ENCODE measurements at regions not wholly inside any gene's neighbourhood (a gene's known extent, or its start where the extent isn't known, plus 50 kb on each side); places are given as distances from the start of the nearest gene placed in this dataset.

GRCh38 chr11:97948793-97949192, 1072.0 kb upstream of the CNTN5 start:
- no peak for TF ChIP-seq SMC3 (IDR thresholded peaks at IDR 0.05; ENCODE audit: low read depth, low read length)
- TF ChIP-seq CEBPB (IDR thresholded peaks at IDR 0.05; ENCODE audit: low read depth, low read length), result no peak
- TF ChIP-seq USF2 (IDR thresholded peaks at IDR 0.05; ENCODE audit: low read depth, low read length), result no peak
- TF ChIP-seq ELK1 (IDR thresholded peaks at IDR 0.05; ENCODE audit: borderline replicate concordance, low read depth, low read length), result no peak
- no peak for TF ChIP-seq RAD21 (IDR thresholded peaks at IDR 0.05; ENCODE audit: low read length)
- TF ChIP-seq CTCF (conservative IDR thresholded peaks at IDR 0.05; ENCODE audit: low read depth, low read length), result no peak

All from IMR-90 (cell line).